Nephron progenitor cell (in vitro differentiated cells): ENCODE measurements at regions not wholly inside any gene's neighbourhood (a gene's known extent, or its start where the extent isn't known, plus 50 kb on each side); places are given as distances from the start of the nearest gene placed in this dataset.

Source experiments
- DNase-seq: peaks from one replicate; pipeline ENCODE4 v3.0.0; 2021
- H3K27ac Mint-ChIP-seq: 2 replicates; pipeline ENCODE4 v1.8.0; 2021; ENCODE audit warnings: mild to moderate bottlenecking, moderate library complexity, mixed read lengths
- H3K27me3 Mint-ChIP-seq: 2 replicates; pipeline ENCODE4 v1.8.0; 2021; ENCODE audit warnings: mild to moderate bottlenecking, low read depth, mixed read lengths; ENCODE audit not compliant: poor library complexity
- H3K36me3 Mint-ChIP-seq: 2 replicates; pipeline ENCODE4 v1.8.0; 2021; ENCODE audit warnings: low read depth, mixed read lengths
- H3K4me1 Mint-ChIP-seq: 2 replicates; pipeline ENCODE4 v1.8.0; 2021; ENCODE audit warnings: mixed read lengths
- H3K4me3 Mint-ChIP-seq: 2 replicates; pipeline ENCODE4 v1.8.0; 2021; ENCODE audit warnings: mild to moderate bottlenecking, moderate library complexity, mixed read lengths
- H3K9me3 Mint-ChIP-seq: 2 replicates; pipeline ENCODE4 v1.8.0; 2021; ENCODE audit warnings: mild to moderate bottlenecking, moderate library complexity, mixed read lengths
- CTCF ChIP-seq: fragments of 200-600 bp; sonication (generic); IDR thresholded peaks from 2 replicates; pipeline ENCODE4 v1.5.0; 2021; ENCODE audit warnings: antibody characterized with exemption

GRCh38 chr5:4868140-4868735 lies 271.9 kb upstream of the ADAMTS16 start:
- TF ChIP-seq CTCF: peak; percentile 69
- Mint-ChIP-seq H3K27me3 (peaks cover 12% of the 10 kb centered on the region), H3K36me3 (no peaks in the 10 kb centered on the region), H3K4me1 (peaks cover 2% of the 10 kb centered on the region), H3K4me3 (no peak overlapping the region), H3K9me3 (peaks cover 22% of the 10 kb centered on the region), H3K27ac (no peak overlapping the region)
- peak; percentile 79 for DNase-seq

DNA sequence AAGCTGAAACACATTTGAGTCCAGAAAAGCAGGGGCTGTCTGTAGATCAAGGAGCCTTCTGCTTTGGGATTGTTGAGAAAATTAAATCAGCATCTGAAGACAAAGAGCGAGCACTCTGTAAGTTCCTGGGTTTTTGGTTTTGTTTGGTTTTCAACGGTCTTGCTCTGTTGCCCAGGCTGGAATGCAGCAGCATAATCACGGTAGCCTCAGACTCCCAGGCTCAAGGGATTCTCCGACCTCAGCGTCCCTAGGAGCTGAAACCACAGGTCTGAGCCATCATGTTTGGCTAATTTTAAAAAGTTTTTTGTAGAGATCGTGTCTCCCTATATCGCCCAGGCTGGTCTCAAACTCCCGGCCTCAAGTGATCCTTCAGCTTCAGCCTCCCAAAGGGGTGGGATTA lies 266.5 kb upstream of the ADAMTS16 start:
- H3K27me3 Mint-ChIP-seq: peaks cover 21% of the 10 kb centered on the region
- H3K4me3 Mint-ChIP-seq: no peak overlapping the region
- no peak for DNase-seq
- H3K27ac Mint-ChIP-seq: peak overlapping the region; percentile 68
- H3K36me3 Mint-ChIP-seq: no peaks in the 10 kb centered on the region
- H3K9me3 Mint-ChIP-seq: no peaks in the 10 kb centered on the region
- TF ChIP-seq CTCF: no peak
- H3K4me1 Mint-ChIP-seq: peaks cover 12% of the 10 kb centered on the region

- no peak for TF ChIP-seq CTCF
- no peak overlapping the region for H3K4me3 Mint-ChIP-seq
- H3K4me1 Mint-ChIP-seq: peaks cover 12% of the 10 kb centered on the region
- H3K27ac Mint-ChIP-seq: no peak overlapping the region
- H3K36me3 Mint-ChIP-seq: no peaks in the 10 kb centered on the region
- H3K9me3 Mint-ChIP-seq: no peaks in the 10 kb centered on the region
- H3K27me3 Mint-ChIP-seq: peaks cover 21% of the 10 kb centered on the region
- no peak for DNase-seq
Observed at GRCh38 chr5:4874097-4874496, 266.0 kb upstream of the ADAMTS16 start.

- no peaks in the 10 kb centered on the region for H3K9me3 Mint-ChIP-seq
Observed at GRCh38 chr5:4875942-4876341, 264.2 kb upstream of the ADAMTS16 start.

DNA sequence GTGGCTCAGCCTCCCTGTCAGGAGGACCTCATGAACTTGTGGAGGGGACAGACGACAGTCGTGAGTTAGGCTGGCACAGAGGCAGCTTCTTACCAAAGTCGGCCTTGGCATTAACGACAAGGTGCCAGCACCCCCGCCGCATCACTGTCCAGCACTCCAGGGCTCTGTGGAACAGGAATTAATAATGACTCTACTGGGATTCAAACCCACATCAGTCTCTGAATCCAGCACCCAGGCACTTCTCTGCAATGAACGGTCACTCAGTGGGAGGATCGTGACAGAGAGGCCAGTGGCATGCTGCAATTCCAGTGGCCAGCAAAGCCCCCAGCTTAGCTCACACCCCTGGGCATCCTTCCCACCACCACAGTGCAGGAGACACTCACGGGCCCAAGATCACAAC lies 263.3 kb upstream of the ADAMTS16 start:
- no peak for TF ChIP-seq CTCF
- no peak overlapping the region for H3K27ac Mint-ChIP-seq
- no peaks in the 10 kb centered on the region for H3K9me3 Mint-ChIP-seq
- H3K36me3 Mint-ChIP-seq: no peaks in the 10 kb centered on the region
- H3K4me1 Mint-ChIP-seq: peaks cover 17% of the 10 kb centered on the region
- H3K4me3 Mint-ChIP-seq: no peak overlapping the region
- no peak for DNase-seq
- peaks cover 12% of the 10 kb centered on the region for H3K27me3 Mint-ChIP-seq

More at GRCh38 chr5:4875942-4876341, 264.2 kb upstream of the ADAMTS16 start:
- Mint-ChIP-seq H3K4me3 (no peak overlapping the region), H3K27ac (no peak overlapping the region), H3K27me3 (peaks cover 16% of the 10 kb centered on the region), H3K4me1 (peaks cover 17% of the 10 kb centered on the region), H3K36me3 (no peaks in the 10 kb centered on the region)
- no peak for DNase-seq
- TF ChIP-seq CTCF: no peak

- no peak overlapping the region for H3K27ac Mint-ChIP-seq
- peaks cover 17% of the 10 kb centered on the region for H3K27me3 Mint-ChIP-seq
- H3K36me3 Mint-ChIP-seq: no peaks in the 10 kb centered on the region
- H3K9me3 Mint-ChIP-seq: no peaks in the 10 kb centered on the region
- no peak for DNase-seq
- peaks cover 17% of the 10 kb centered on the region for H3K4me1 Mint-ChIP-seq
- no peak overlapping the region for H3K4me3 Mint-ChIP-seq
- no peak for TF ChIP-seq CTCF
Observed at GRCh38 chr5:4877579-4877978, 262.6 kb upstream of the ADAMTS16 start.
